Activated effector memory CD4-positive, alpha-beta T cell treated with anti-CD3 and anti-CD28 coated beads, Interleukin-2, amount 50 U/mL, for 16 hours (primary cell): ENCODE measurements at regions not wholly inside any gene's neighbourhood (a gene's known extent, or its start where the extent isn't known, plus 50 kb on each side); places are given as distances from the start of the nearest gene placed in this dataset.

ENCODE experiments used
- DNase-seq: peaks from one replicate; pipeline ENCODE4 v3.0.0-alpha.2; 2020

DNA sequence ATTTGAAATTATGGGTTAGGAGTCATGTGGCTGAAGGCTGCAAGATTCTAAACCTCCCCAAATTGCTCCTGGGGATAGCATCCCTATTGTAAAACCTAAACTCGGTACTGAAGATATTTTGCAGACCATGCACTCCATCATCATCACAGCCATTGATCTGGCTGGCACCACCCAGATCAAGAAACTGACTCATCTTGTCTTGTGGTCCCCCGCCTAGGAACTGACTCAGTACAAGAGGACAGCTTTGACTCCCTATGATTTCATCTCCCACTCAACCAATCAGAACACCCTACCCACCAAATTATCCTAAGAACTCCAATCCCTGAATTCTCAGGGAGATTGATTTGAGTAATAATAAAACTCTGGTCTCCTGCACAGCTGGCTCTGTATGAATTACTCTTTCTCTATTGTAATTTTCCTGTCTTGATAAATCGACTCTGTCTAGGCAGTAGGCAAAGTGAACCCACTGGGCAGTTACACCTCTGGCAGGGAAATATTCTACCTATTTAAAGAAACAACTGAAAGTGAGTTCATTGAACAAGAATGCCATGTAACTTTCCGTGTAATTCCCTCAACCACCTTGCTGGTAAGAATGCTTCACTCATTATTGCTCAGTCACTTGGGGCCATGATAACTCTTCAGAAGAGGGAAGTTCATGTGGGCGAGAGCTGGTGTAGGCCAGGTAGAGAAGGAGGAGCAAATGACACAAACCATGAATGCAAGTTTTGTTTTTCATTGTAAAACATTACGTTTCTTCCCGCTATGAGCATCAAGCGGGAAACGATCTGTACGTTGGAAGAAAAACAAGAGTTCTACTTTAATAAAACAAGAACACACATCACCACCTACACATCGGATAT lies 602.9 kb upstream of the ARID1B start:
- peak; percentile 68 for DNase-seq

DNA sequence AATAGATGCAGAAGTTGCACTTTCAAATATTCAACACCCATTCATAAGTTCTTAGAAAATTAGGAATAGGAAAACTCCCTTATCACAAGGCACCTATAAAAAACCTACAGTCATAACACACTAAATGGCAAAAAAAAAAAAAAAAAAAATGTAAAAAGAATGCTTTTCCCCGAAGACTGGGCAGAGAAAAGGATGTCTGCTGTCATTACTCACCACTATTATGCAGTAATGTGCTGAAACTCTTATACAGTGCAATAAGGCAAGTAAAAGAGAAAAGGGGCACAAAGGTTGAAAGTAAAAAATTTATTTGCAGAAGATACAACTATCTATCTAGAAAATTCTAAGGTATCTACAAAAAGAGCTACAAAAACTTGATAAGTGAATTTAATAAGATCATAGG lies 607.8 kb upstream of the ARID1B start:
- DNase-seq, result no peak

DNA sequence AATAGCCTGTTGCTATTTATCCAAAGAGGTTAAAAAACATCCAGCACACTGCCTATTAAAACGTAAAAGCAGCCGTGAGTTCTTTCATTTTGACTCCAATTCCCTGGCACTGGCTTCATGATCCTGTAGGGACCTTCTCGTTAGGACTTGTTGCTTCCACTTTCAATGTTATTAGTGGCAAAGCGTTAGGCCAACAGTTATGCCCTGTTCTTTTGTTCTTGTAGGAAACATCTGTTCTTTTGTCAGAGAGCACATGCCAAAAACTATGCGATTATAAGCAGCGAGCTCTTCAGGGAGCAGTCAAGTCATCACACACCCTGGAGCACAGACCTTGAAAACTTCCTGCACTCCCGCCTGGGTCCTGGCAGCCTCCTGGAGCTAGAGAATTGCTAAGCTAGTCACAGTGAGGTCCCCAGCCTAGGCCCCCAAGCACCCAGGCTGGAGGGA lies 609.5 kb upstream of the ARID1B start:
- DNase-seq, result no peak

DNA sequence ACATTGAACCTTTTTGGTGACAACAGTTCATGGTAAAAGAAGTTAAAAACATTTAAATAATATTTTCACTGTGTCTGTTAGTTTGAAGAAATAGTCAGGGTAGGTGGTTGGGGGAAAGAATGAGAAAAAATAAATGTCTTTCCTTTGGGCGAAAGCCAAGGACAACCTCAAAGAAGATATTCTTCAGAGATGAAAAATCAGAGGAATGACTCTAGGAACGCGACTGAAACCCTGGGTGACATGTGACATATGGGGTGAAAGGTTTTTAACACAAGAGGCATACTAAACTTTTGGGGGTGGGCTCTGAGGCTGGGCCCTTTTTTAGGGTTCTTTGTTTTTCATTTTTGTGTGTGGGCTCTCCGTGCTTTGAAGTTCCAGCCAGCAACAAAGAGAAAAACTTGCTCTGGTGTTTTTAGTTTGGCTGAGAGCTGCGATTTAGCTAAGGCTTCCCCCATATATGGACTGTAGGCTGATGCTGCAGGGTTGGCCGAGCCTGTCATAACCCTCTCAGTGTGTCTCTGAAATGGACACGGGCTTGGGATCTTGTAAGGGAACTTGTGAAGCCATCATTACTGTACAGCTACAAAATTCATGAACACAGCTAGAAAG lies 610.1 kb upstream of the ARID1B start:
- no peak for DNase-seq

DNA sequence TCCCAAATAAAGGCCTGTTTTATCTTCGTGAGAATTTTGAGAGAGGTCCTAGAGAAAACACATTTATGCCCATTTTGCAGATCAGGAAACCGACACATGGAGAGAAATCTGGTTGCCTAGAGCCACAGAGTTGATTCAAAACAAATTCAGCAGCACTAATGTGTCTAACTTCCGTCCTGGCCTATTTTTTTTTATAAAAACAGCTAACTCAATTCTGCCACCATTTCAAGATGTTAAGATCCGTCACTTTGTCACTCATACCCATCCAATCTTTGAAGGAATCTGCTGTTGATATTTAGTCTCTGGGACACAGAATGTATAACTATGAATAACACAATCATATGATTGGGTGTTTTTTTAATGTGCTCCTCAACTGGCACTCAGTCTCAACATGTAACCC lies 611.1 kb upstream of the ARID1B start:
- no peak for DNase-seq

DNA sequence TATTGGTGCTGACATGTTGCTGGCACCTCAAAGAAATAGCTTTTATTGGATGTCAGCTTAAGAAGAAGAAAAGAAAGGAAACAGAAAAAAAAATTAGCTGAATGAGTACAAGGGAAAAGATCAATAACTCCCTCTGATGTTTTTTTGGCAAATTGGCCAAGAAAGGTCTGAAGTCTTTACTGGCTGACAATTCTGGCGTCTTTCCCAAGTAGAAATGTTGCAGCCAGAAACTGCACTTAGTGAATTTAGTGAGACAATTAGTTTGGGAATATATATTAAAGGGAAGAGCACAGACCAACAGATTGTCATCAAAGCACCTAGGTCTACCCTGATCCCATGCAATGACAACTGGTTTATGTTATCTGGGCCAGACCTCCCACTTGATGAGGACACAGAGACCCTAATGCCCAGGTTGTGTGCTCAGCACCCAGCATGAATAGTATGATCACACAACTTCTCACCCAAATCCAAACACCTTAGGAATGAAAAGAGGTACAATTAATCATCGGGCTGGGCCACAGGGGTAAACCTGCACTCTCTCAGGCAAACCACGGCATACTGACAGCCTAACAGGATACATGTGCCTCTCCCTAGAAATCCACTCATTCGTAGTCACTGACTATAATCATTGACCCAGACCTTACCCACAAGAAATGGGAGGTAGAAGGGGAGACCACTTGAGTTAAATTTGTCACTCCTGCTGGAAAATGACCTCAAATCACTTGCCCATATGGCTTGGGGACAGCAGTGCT lies 612.3 kb upstream of the ARID1B start:
- DNase-seq, result no peak

DNA sequence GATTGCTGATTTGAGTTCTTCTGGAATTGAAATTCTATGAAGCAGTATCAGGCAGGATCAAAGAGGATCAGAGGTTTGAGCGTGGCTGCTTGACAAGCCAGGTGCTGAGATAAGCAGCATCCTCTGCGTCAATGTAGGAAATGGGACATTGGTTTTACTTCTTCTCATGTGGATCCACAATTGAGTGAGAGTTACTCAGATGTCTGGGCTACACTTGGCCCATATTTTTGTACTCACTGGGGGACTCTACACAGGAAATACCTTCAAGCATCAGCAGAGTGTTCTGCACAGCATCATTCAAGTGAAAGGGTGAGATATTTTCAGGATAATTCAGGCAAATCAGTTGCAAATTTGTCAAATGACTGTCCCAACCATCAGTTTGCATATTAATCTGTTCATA lies 613.9 kb upstream of the ARID1B start:
- no peak for DNase-seq

DNA sequence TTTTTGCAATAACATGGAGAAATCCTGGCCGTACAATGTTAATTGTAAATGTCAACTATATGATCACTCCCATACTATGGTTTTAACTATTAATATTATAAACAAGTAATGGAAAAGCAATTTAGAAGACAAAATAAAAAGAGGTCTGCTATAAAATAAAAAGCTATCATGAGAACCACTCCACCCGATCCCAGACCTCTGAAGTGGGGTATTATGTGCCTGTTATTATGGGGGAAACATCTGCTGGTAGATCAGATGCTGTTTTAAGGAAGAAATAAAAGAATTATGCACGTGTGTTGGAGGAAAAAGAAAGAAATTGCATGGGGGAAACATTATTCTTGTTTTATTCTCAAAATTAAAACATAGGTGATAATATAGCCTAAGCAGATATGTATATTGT lies 615.7 kb upstream of the ARID1B start:
- no peak for DNase-seq

DNA sequence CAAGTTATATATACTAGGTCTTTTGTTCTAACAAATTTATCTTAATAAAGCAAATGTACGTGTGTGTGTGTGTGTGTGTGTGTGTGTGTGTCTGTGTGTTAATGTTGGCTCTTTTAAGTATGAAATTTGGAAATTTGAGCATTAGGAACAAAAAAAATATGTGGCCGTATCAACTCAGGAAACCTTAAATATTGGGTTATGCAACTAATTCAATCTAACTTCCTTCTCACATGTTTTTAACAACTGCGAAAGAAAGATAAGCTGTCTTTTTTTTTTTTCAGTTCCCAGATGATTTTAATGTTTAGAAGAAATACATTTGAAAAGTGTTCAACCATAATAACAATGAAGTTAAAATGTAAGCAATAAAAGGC lies 616.4 kb upstream of the ARID1B start:
- no peak for DNase-seq

DNA sequence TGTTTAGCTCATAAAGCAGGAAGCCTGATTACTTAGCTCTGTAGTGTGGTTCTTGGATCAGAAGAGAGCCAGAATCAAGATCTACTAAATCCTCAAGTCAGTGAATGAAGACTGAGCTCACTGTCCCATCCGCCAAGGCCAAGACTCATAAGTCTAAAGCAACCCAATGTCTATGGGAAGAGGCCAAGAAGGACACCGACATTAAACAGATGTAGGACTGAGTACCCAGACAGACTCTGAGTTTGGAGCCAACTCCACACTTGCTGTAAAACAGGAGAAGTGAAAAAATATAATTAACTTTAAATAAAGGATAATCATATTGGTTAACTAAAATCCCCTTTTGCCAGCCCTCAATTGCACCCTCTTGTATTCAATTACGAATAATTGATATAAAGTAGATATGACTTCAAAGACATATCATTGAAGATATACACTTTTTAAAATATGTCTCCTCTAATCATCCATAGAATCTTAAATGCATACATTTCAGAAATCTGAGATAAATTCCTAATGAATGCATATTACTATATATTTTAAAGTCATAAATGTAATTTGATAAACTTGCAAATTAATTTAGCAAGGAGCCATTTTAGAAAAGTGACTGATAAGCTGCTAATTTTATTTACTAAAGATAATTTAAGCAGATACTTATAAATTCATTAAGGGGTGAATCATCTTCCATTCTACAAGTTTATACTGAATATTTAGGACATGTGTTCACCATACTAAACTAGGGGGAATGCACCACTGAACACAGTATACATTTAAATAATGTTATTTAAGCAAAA lies 617.0 kb upstream of the ARID1B start:
- no peak for DNase-seq

DNA sequence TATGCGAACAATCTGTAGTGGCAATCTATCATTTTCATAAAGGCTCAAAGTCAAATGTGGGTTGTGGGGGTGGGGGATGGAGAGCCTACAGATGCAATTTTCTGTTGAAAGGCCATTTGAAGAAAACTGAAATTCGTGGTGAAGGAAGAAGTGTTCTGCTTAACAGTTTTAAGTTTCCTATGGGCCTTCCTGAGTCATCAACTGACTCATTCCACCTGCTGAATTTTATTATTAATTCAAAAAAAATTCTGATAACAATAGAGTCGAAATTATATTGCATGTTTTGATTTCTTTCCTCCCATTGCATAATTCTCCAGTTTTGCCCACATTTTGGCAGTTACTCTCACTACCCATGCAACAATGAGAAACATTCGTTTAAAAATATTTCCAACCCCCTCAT lies 622.3 kb upstream of the ARID1B start:
- DNase-seq, result no peak

DNA sequence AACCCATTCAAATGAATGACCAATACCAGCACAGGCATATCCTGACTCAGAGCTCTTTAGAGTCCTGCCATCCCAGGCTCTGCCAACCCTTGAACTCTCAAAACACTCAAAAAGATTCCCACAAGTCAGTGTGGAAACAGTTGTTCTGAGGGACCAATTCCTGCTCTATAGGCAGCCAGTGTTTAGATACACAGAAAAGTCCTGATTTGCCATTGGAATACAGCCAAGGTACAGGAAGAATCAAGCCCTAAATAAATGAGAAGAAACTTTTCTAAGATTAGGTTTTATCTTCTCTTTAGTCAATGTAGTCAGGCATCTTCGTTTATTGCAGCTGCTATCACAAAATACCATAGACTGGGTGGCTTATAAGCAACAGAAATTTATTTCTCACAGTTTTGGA lies 626.8 kb upstream of the ARID1B start:
- DNase-seq, result no peak

DNA sequence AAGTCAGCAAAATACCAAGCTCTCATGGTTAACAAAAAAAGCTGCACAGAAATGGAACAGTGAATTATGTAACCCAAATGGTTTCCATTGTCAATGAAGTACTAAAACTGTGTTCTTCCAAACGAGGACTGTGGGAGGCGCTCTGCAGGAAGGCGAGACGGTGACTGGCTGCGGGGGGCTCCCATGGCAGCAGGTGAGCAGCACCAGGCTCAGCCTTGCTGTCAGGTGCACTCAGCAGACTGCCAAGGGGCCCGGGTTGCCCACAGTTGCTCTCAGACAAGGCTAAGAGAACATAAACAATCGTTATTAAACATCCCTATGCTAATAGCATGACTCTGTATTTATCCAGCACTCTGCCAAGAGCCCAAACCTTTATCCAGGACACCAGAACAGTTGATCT lies 630.3 kb upstream of the ARID1B start:
- no peak for DNase-seq

DNA sequence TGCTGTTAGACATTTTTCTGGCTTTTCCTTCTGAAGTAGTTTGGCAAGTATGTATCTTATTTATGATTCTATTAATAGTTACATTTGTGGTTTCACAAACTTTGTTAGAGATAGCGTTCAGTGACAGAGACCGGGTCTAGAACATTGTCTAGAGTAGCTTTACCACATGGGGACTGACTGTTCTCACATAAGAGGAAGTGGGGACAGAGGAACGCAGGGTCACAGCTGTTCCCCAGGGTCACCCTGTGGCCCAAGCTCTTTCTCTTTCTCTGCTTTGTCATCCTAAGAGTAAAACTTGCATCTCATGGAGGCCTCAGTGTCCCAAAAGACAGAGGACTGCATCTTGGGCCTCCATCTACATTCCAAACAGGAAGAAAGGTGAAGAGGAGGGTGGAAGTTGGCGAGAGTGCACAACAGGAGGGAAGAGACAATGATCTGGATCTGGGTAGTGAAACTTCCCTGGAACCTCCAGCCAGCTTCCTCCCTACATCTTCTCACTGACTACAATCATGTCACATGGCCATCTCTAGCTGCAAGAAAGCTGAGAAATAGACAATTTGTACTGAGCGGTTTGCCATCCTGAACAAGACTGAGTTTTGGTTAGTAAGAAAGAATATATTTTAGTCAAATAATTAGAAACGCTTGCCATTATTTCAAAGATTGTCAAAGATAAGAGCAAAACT lies 645.8 kb upstream of the ARID1B start:
- DNase-seq, result no peak

DNA sequence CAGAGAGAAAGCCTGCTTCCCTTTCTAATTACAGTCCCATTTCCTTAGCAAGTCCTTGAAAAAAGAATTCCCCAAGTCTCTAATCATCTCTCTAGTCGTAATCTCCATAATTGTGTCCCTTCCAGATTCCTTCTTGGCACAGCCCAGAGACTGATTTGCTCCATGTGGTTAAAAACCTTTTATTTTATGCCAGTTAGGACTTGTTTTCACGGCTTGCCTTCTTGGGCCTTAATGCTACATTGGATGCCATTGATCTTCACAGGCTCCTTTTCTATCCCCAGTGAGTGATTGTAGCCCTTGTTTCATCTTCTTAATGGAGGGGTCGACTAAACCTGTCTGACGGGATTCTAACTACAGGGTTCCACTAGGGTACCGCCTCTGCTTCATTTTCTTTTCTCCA lies 650.6 kb upstream of the ARID1B start:
- DNase-seq, result no peak

DNA sequence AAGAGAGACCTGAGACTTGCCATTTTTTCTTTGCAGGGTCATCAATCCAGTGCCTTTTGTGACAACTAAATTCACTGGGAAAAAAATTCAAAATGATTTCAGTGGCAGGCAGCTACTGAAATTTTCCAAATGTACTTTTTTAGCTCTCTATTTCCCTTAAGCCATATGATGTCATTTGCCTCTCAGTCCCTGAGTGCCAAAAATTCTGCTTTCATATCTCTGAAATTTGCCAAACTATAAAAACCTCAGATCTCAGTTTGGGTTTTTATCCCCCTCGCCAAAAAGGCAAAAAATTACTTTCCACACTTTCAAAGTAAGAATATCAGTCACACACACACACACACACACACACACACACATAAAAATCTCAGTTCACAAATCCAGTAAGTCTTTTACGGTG lies 651.3 kb upstream of the ARID1B start:
- DNase-seq, result no peak

DNA sequence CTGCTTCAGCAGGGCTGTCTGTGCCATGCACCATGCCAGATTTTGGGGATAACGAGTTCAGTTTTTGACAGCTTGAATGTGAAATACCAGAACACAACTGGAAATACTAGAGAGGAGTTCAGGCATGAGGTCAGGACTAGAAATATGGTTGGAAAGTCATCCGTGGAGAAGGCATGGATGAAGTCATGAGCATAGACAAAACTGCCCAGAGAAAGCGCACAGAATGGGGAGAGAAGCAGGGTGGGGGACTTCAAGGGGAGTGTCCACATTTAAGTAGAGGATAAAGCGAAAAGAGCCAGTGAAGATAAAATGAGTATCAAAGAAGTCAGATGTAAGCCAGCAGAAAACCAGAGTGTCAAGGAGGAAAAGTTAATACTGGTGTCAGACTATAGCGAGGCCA lies 653.4 kb upstream of the ARID1B start:
- DNase-seq, result no peak

DNA sequence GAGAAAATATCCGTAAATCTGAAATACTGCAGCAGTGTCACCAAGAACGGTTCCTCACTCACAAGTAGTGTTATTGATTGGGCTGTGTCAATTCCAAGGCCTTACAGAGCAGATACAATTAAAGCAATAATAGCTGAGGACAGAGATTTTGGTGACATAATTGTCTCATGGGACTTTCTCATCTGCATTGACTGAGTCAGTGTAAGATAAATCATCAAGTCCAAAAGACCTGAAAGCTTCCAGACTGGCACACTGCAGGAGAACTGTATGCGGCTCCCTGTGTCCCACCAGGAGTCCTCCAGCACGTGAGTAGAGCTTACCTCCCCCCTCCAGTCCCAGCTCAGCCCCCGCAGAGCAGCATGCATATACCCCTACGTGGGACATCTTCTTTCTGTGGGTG lies 655.2 kb upstream of the ARID1B start:
- DNase-seq, result no peak

DNA sequence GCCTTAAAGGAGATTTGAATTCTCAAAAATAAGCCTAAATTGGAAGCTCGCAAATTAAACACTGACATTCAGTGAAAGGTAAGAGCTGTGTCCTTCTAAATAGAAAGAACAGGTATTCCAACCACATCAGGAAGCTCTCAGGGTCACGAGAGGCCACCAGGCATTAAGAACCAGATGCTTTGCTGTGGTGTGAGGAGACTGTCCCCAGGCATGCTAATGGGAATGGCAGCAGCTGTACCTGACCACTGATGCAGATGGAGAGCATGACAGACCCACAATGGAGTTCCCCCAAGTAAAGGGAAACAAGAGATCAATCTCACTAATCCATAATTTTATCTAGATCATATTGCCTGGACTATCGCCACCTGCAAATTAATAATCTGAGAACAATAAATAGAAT lies 658.9 kb upstream of the NOX3 start:
- DNase-seq, result no peak

DNA sequence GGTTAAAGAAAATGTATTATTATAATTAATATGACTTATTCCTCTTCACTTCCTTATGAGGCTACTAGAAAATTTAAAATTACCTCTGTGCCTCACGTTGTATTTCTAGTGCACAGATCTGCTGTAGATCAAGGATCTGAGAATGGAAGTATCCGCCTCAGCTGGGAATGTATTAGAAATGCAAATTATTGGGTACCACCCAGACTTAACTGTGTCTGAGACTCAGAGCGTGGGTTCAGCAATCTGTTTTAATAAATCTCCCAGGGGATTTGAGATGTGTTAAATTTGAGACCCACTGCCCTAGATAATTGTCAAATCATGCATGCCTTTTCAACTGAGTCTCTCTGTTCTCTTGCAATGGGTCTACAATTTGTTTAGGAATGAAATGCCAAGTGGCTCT lies 658.0 kb upstream of the NOX3 start:
- no peak for DNase-seq

DNA sequence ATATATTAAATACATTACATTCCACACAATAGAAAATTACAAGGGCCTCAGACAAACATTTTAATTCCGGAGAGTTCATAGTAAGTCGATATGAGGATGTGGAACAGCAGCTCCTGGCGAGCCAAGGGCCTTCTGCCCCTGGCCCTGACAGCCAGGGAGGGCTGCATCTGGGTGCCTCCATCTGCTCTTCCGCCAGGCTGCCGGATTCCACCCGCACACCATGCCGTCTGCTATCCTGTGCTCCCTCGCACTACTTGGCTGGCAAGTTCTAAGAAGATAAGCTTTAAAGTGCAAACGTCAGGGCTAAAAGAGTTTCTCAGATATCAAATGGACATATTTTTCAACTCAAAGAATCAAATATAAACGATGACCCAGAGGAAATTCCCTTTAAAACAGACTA lies 656.3 kb upstream of the NOX3 start:
- DNase-seq, result no peak

DNA sequence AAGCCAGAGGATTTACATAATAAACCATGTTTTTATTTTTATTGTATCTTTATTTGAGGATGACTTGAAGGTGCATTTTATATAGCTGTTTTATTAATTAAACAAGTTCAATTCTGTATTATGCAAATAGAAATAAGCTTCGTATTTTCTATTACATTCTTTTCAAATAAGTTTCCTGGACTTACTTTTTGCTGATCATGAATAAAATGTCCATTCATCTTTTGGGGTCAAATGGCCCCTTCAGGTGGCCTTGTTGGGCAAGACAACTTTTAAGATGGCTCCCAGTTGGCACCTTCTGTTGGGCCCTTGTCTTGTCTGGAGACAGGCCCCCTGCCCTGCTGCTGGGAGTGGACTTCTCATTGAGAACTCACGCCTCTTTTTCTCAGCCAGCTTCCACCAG lies 654.6 kb upstream of the NOX3 start:
- no peak for DNase-seq

DNA sequence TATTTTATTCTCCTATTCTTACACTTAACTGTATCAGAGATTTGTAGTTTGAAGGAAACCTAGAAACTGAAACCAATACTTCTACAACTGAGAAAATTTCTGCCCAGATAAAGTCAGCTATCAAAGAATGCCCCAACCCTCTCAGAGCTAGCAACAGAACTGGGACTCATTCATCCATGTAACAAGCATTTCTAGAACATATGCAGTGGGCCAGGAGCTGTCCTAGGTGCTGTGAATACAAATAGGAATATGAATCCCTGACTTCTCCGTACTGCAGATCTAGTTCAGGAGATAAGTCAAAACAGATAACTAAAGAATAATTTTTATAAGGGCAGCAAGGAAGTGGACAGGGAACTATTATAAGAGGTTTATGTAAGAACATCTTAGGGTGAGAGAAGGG lies 654.1 kb upstream of the NOX3 start:
- no peak for DNase-seq
